ENCODE measurements at regions not wholly inside any gene's neighbourhood (a gene's known extent, or its start where the extent isn't known, plus 50 kb on each side); places are given as distances from the start of the nearest gene placed in this dataset.

DNA sequence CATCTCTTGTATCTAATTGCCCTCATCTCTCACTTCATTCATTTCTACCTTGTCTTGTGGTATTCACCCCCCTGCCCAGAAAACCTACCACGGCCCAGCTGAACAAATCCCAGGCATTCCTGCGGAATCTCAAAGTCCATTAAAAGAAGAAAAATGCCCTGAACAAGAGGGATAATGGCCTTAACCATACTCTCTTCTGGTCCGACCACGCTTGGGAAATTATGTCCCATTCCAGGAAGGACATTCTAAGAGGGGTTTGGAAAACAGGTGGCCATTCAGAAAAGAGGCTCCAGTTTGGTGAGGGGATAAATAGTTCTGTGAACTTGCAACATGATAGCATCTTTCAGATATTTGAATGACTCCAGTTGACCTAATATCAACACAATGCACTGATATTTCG lies 349.9 kb upstream of the ZNF521 start:
- intact Hi-C loops (cut with micrococcal nuclease) = no loop called here
- ATAC-seq (no peak), DNase-seq (no peak)
- no peaks in the 10 kb centered on the region for H3K4me1 ChIP-seq (ENCODE audit: control insufficient read depth, insufficient read depth, low read length)
- H3K4me1 Mint-ChIP-seq = no peaks in the 10 kb centered on the region
- no peak overlapping the region for H3K27ac Mint-ChIP-seq
- no peaks in the 10 kb centered on the region for H3K27me3 ChIP-seq (ENCODE audit: control insufficient read depth, insufficient read depth, low read length)
- H3K27ac ChIP-seq (ENCODE audit: low read length) = no peak overlapping the region
- TF ChIP-seq, protein P1, sequence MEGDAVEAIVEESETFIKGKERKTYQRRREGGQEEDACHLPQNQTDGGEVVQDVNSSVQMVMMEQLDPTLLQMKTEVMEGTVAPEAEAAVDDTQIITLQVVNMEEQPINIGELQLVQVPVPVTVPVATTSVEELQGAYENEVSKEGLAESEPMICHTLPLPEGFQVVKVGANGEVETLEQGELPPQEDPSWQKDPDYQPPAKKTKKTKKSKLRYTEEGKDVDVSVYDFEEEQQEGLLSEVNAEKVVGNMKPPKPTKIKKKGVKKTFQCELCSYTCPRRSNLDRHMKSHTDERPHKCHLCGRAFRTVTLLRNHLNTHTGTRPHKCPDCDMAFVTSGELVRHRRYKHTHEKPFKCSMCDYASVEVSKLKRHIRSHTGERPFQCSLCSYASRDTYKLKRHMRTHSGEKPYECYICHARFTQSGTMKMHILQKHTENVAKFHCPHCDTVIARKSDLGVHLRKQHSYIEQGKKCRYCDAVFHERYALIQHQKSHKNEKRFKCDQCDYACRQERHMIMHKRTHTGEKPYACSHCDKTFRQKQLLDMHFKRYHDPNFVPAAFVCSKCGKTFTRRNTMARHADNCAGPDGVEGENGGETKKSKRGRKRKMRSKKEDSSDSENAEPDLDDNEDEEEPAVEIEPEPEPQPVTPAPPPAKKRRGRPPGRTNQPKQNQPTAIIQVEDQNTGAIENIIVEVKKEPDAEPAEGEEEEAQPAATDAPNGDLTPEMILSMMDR (IDR thresholded peaks at IDR 0.05) = no peak
- H3K27me3 Mint-ChIP-seq (ENCODE audit: low read depth in 2 of 2) = peaks cover 2 to 12% of the 10 kb centered on the region in 2 donors
- no peak overlapping the region for H3K4me3 ChIP-seq (ENCODE audit: low read length)
- H3K36me3 Mint-ChIP-seq = no peaks in the 10 kb centered on the region
- no peaks in the 10 kb centered on the region for H3K36me3 ChIP-seq (ENCODE audit: control insufficient read depth, insufficient read depth, low read length)
- no peaks in the 10 kb centered on the region for H3K9me3 ChIP-seq (ENCODE audit: control insufficient read depth, insufficient read depth, low read length)
- WGBS (ENCODE audit: insufficient coverage) = 94% methylated on average over 4 of the region's 5 CpGs
- no peak overlapping the region for H3K4me3 Mint-ChIP-seq
- no peaks in the 10 kb centered on the region for H3K9me3 Mint-ChIP-seq

DNA sequence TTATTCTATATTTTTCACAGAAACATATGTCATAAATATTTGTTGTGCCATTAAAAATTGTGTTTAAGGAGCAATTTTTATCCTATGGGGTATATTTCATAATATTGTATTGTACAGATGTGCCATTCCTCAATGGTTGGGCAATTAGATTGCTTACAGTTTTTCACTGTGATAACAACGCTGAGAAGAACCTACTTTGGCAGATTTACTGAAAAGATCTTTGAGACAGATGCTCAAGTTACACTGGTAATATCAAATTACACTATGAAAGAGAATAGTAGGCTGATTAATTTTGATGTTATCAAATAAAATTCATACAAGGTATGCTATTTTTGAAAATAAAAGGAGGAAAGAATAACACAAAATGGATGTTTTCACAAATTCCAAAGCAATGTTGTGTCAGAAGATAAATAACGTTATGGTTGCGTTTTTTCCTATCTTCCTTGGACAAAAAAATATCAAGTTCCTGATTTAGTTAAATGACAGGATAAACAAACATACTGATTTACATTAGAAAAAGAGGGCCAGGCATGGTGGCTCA lies 335.1 kb upstream of the ZNF521 start:
- no peaks in the 10 kb centered on the region for H3K9me3 ChIP-seq (ENCODE audit: control insufficient read depth, insufficient read depth, low read length)
- DNase-seq (no peak), ATAC-seq (no peak)
- H3K27me3 ChIP-seq (ENCODE audit: control insufficient read depth, insufficient read depth, low read length) = no peaks in the 10 kb centered on the region
- Mint-ChIP-seq H3K27me3 (ENCODE audit: low read depth in 2 of 2) (peaks cover 0 to 2% of the 10 kb centered on the region in 2 donors), H3K27ac (no peak overlapping the region), H3K9me3 (no peaks in the 10 kb centered on the region), H3K4me3 (no peak overlapping the region), H3K4me1 (no peaks in the 10 kb centered on the region), H3K36me3 (no peaks in the 10 kb centered on the region)
- intact Hi-C loops (cut with micrococcal nuclease) = no loop called here
- WGBS (ENCODE audit: insufficient coverage) = 83% methylated on average over 3 of the region's 3 CpGs
- no peak overlapping the region for H3K27ac ChIP-seq (ENCODE audit: low read length)
- TF ChIP-seq, protein P1 (IDR thresholded peaks at IDR 0.05) = no peak
- H3K4me1 ChIP-seq (ENCODE audit: control insufficient read depth, insufficient read depth, low read length) = no peaks in the 10 kb centered on the region
- H3K4me3 ChIP-seq (ENCODE audit: low read length) = no peak overlapping the region
- no peaks in the 10 kb centered on the region for H3K36me3 ChIP-seq (ENCODE audit: control insufficient read depth, insufficient read depth, low read length)

DNA sequence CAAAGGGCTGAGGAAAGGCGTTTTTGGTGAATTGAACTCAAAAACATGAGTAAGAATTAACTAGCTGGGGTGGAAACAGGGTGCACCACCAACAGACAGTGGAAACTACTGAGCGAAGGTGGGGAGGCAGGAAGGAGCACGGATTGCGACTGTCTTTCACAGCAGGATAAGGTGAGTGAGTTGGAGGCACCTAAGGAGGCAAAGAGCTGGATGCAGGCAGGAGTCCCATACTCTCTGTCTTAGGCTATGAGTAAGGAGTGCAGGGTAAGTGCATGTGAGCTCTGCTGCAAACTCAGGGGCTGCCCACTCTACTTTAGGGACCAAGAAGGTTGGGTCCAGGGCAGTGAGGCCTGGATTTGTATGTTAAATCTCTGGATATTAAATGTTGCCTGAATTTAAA lies 333.1 kb upstream of the ZNF521 start:
- TF ChIP-seq, protein P1 (IDR thresholded peaks at IDR 0.05) = no peak
- Mint-ChIP-seq H3K4me1 (no peaks in the 10 kb centered on the region), H3K9me3 (no peaks in the 10 kb centered on the region), H3K4me3 (no peak overlapping the region), H3K27me3 (ENCODE audit: low read depth in 2 of 2) (peaks cover 0 to 2% of the 10 kb centered on the region in 2 donors), H3K36me3 (no peaks in the 10 kb centered on the region), H3K27ac (no peak overlapping the region)
- H3K4me3 ChIP-seq (ENCODE audit: low read length) = no peak overlapping the region
- intact Hi-C loops (cut with micrococcal nuclease) = no loop called here
- WGBS (ENCODE audit: insufficient coverage) = 80% methylated on average over 4 of the region's 4 CpGs
- H3K27me3 ChIP-seq (ENCODE audit: control insufficient read depth, insufficient read depth, low read length) = no peaks in the 10 kb centered on the region
- ATAC-seq (no peak), DNase-seq (no peak)
- no peak overlapping the region for H3K27ac ChIP-seq (ENCODE audit: low read length)
- no peaks in the 10 kb centered on the region for H3K4me1 ChIP-seq (ENCODE audit: control insufficient read depth, insufficient read depth, low read length)
- H3K9me3 ChIP-seq (ENCODE audit: control insufficient read depth, insufficient read depth, low read length) = no peaks in the 10 kb centered on the region
- H3K36me3 ChIP-seq (ENCODE audit: control insufficient read depth, insufficient read depth, low read length) = no peaks in the 10 kb centered on the region

DNA sequence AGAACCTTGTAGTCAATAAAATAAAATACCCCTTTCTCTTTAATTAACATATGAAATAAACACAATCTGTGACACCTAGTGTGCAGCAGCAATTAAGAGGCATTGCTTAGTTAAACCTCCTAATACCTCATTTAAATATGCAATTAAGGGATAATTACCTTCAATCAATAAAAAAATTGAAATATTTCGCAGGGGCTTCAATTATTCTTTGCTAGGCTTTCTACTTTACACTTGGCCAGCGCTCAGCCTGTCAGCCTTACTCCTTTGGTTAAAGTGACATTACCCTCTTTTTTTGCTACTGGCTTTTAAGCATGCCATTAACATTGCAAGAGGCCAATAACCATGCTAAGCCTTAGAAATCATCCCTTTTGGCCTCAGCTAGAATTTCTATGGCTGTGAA lies 327.5 kb upstream of the ZNF521 start:
- TF ChIP-seq, protein P1 (IDR thresholded peaks at IDR 0.05) = no peak
- no peaks in the 10 kb centered on the region for H3K27me3 Mint-ChIP-seq (ENCODE audit: low read depth in 2 of 2)
- no peaks in the 10 kb centered on the region for H3K36me3 Mint-ChIP-seq

More for the DNA sequence above, 327.5 kb upstream of the ZNF521 start:
- Histone ChIP-seq H3K9me3 (ENCODE audit: control insufficient read depth, insufficient read depth, low read length) (no peaks in the 10 kb centered on the region), H3K27ac (ENCODE audit: low read length) (no peak overlapping the region), H3K4me3 (ENCODE audit: low read length) (no peak overlapping the region), H3K27me3 (ENCODE audit: control insufficient read depth, insufficient read depth, low read length) (no peaks in the 10 kb centered on the region), H3K36me3 (ENCODE audit: control insufficient read depth, insufficient read depth, low read length) (no peaks in the 10 kb centered on the region), H3K4me1 (ENCODE audit: control insufficient read depth, insufficient read depth, low read length) (no peaks in the 10 kb centered on the region)
- intact Hi-C loops (cut with micrococcal nuclease) = no loop called here
- WGBS (ENCODE audit: insufficient coverage) = 75% methylated on average over 2 of the region's 2 CpGs
- peaks cover 0 to 3% of the 10 kb centered on the region in 2 donors for H3K9me3 Mint-ChIP-seq
- no peak overlapping the region for H3K27ac Mint-ChIP-seq
- no peaks in the 10 kb centered on the region for H3K4me1 Mint-ChIP-seq
- ATAC-seq = no peak
- H3K4me3 Mint-ChIP-seq = no peak overlapping the region
- DNase-seq = no peak

All from natural killer cell (primary cell).